ENCODE measurements at regions not wholly inside any gene's neighbourhood (a gene's known extent, or its start where the extent isn't known, plus 50 kb on each side); places are given as distances from the start of the nearest gene placed in this dataset.

DNA sequence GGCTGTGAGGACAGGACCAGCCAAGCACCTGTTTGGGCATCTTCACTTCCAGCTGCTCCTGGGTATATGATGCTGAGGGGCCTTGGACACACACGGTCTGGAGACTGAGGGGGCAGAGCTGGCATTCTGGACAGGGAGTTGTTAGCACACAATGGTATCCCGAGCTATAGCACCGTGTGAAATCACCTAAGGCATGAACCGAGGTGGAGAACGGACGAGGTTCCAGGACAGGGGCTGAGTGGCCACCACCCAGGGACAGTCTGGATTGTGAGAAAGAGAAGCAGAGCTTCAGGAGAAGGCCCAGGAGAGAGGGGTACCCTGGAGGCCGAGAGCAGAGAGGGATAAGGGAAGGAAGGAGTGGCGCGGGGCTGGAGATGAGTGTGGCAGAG, 571.8 kb downstream of the TCERG1L start:
- H3K36me3 ChIP-seq (ENCODE audit: control insufficient read depth in 2 of 3, insufficient read depth in 3 of 3, low read length in 3 of 3): no peaks in the 10 kb centered on the region
- H3K4me3 Mint-ChIP-seq: no peak overlapping the region
- no peaks in the 10 kb centered on the region for H3K36me3 Mint-ChIP-seq
- DNase-seq: no peak
- H3K9me3 Mint-ChIP-seq: peaks cover 0 to 13% (median 1%) of the 10 kb centered on the region in 11 donors
- H3K27ac Mint-ChIP-seq: peak overlapping the region in 1 of 9 donors; percentile 46
- POLR2A ChIA-PET: no interaction called here
- ATAC-seq: no peak
- H3K4me1 Mint-ChIP-seq: peaks cover 0 to 2% (median 0%) of the 10 kb centered on the region in 7 donors
- H3K27ac ChIP-seq (ENCODE audit: low read depth, low read length): no peak overlapping the region
- no peaks in the 10 kb centered on the region for H3K27me3 ChIP-seq (ENCODE audit: control insufficient read depth in 2 of 2, insufficient read depth in 2 of 2, low read length in 2 of 2)
- intact Hi-C loops (cut with micrococcal nuclease): no loop called here
- CTCF ChIA-PET: no interaction called here
- peaks cover 0 to 13% (median 7%) of the 10 kb centered on the region in 5 donors for H3K27me3 Mint-ChIP-seq
- H3K9me3 ChIP-seq (ENCODE audit: control insufficient read depth in 2 of 3, low read length in 3 of 3): no peaks in the 10 kb centered on the region
- no peak overlapping the region for H3K4me3 ChIP-seq (ENCODE audit: low read length)
- no peaks in the 10 kb centered on the region for H3K4me1 ChIP-seq (ENCODE audit: control insufficient read depth in 2 of 2, insufficient read depth in 2 of 2, low read length in 2 of 2)

- intact Hi-C loops (cut with micrococcal nuclease): no loop called here
- no peak for ATAC-seq
These were observed 571.4 kb downstream of the TCERG1L start for GRCh38 chr10:130740166-130740565.

GRCh38 chr10:130740915-130741750, 570.4 kb downstream of the TCERG1L start:
- intact Hi-C loops (cut with micrococcal nuclease): no loop called here
- Mint-ChIP-seq H3K27ac (no peak overlapping the region), H3K4me3 (no peak overlapping the region), H3K9me3 (peaks cover 0 to 9% (median 1%) of the 10 kb centered on the region in 11 donors), H3K36me3 (no peaks in the 10 kb centered on the region), H3K4me1 (no peaks in the 10 kb centered on the region), H3K27me3 (peaks cover 0 to 7% (median 4%) of the 10 kb centered on the region in 5 donors)
- H3K4me1 ChIP-seq (ENCODE audit: control insufficient read depth in 2 of 2, insufficient read depth in 2 of 2, low read length in 2 of 2): no peaks in the 10 kb centered on the region
- H3K27me3 ChIP-seq (ENCODE audit: control insufficient read depth in 2 of 2, insufficient read depth in 2 of 2, low read length in 2 of 2): no peaks in the 10 kb centered on the region
- H3K27ac ChIP-seq (ENCODE audit: low read depth, low read length): no peak overlapping the region
- ChIA-PET CTCF (no interaction called here), POLR2A (no interaction called here)
- no peaks in the 10 kb centered on the region for H3K9me3 ChIP-seq (ENCODE audit: control insufficient read depth in 2 of 3, low read length in 3 of 3)
- DNase-seq (no peak), ATAC-seq (no peak)
- no peak overlapping the region for H3K4me3 ChIP-seq (ENCODE audit: low read length)
- no peaks in the 10 kb centered on the region for H3K36me3 ChIP-seq (ENCODE audit: control insufficient read depth in 2 of 3, insufficient read depth in 3 of 3, low read length in 3 of 3)

More at GRCh38 chr10:130740166-130740565, 571.4 kb downstream of the TCERG1L start:
- H3K4me1 ChIP-seq (ENCODE audit: control insufficient read depth in 2 of 2, insufficient read depth in 2 of 2, low read length in 2 of 2): no peaks in the 10 kb centered on the region
- H3K36me3 ChIP-seq (ENCODE audit: control insufficient read depth in 2 of 3, insufficient read depth in 3 of 3, low read length in 3 of 3): no peaks in the 10 kb centered on the region
- CTCF ChIA-PET: no interaction called here
- Mint-ChIP-seq H3K27ac (peak overlapping the region in 1 of 9 donors; percentile 46), H3K36me3 (no peaks in the 10 kb centered on the region), H3K4me1 (peaks cover 0 to 2% (median 0%) of the 10 kb centered on the region in 7 donors), H3K27me3 (peaks cover 0 to 11% (median 6%) of the 10 kb centered on the region in 5 donors), H3K9me3 (peaks cover 0 to 13% (median 1%) of the 10 kb centered on the region in 11 donors), H3K4me3 (no peak overlapping the region)
- POLR2A ChIA-PET: no interaction called here
- no peak overlapping the region for H3K27ac ChIP-seq (ENCODE audit: low read depth, low read length)
- no peaks in the 10 kb centered on the region for H3K9me3 ChIP-seq (ENCODE audit: control insufficient read depth in 2 of 3, low read length in 3 of 3)
- DNase-seq: no peak
- H3K27me3 ChIP-seq (ENCODE audit: control insufficient read depth in 2 of 2, insufficient read depth in 2 of 2, low read length in 2 of 2): no peaks in the 10 kb centered on the region
- H3K4me3 ChIP-seq (ENCODE audit: low read length): no peak overlapping the region

DNA sequence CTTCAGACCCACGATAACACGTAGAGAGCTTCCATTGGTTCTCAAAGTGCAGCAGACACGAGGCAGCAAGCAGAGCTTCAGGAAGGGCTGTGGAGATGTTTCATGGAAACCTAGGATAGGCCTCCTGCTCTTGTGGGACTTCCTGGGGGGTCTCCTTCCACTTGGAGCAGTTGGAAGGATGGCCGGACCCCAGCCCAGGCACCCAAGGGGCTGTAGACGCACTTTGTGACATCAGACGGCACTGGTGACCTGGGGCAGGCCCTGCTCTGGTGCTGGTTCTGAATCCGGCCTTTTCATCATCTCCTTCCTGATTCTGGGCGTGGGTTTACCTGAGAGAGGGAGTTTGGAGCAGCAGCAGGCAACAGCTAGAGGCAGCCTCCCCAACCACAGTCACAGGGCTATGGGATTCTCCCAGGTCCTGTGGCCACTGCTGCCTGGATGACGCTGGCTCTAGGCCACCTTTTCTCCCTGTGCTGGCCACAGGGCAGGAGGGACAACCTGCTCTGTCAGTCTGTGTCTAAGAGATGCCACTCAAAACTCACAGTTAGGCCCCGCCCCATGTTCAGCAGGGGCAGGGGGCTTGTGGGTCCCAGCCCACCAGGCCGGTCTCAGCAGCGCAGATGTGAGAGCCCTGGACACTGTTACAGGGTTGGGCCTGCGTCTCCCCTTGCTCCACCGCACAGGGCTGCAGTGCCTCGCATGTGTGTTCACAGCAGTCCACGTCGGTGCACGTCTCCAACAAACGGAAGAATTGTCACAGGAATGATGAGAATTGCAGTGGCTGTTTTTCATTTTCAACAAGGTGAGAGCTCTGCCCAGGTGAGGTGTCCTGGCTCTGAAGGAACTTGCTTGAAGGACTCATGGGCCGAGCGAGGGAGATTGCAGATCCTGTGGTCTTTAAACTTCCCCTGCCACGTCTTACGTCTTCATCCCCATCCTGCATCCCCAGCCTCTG, 569.3 kb downstream of the TCERG1L start:
- Histone ChIP-seq H3K4me3 (ENCODE audit: low read length) (no peak overlapping the region), H3K36me3 (ENCODE audit: control insufficient read depth in 2 of 3, insufficient read depth in 3 of 3, low read length in 3 of 3) (no peaks in the 10 kb centered on the region), H3K9me3 (ENCODE audit: control insufficient read depth in 2 of 3, low read length in 3 of 3) (no peaks in the 10 kb centered on the region), H3K4me1 (ENCODE audit: control insufficient read depth in 2 of 2, insufficient read depth in 2 of 2, low read length in 2 of 2) (no peaks in the 10 kb centered on the region), H3K27ac (ENCODE audit: low read depth, low read length) (no peak overlapping the region), H3K27me3 (ENCODE audit: control insufficient read depth in 2 of 2, insufficient read depth in 2 of 2, low read length in 2 of 2) (no peaks in the 10 kb centered on the region)
- Mint-ChIP-seq H3K4me3 (no peak overlapping the region), H3K4me1 (peaks cover 0 to 1% (median 0%) of the 10 kb centered on the region in 7 donors), H3K9me3 (peaks cover 0 to 9% (median 1%) of the 10 kb centered on the region in 11 donors), H3K27me3 (peaks cover 0 to 7% (median 4%) of the 10 kb centered on the region in 5 donors), H3K27ac (no peak overlapping the region), H3K36me3 (no peaks in the 10 kb centered on the region)
- intact Hi-C loops (cut with micrococcal nuclease): no loop called here
- POLR2A ChIA-PET: no interaction called here
- CTCF ChIA-PET: no interaction called here
- ATAC-seq (no peak), DNase-seq (no peak)

- no peaks in the 10 kb centered on the region for H3K36me3 ChIP-seq (ENCODE audit: control insufficient read depth in 2 of 3, insufficient read depth in 3 of 3, low read length in 3 of 3)
- intact Hi-C loops (cut with micrococcal nuclease): no loop called here
- no peak overlapping the region for H3K4me3 Mint-ChIP-seq
- peaks cover 0 to 1% (median 0%) of the 10 kb centered on the region in 7 donors for H3K4me1 Mint-ChIP-seq
- H3K9me3 ChIP-seq (ENCODE audit: control insufficient read depth in 2 of 3, low read length in 3 of 3): no peaks in the 10 kb centered on the region
- H3K27me3 Mint-ChIP-seq: peaks cover 0 to 7% (median 4%) of the 10 kb centered on the region in 5 donors
- H3K9me3 Mint-ChIP-seq: peaks cover 0 to 5% (median under 1%) of the 10 kb centered on the region in 11 donors
- CTCF ChIA-PET: no interaction called here
- H3K4me3 ChIP-seq (ENCODE audit: low read length): no peak overlapping the region
- H3K27ac ChIP-seq (ENCODE audit: low read depth, low read length): no peak overlapping the region
- no peak overlapping the region for H3K27ac Mint-ChIP-seq
- no peak for DNase-seq
- ATAC-seq: no peak
- H3K27me3 ChIP-seq (ENCODE audit: control insufficient read depth in 2 of 2, insufficient read depth in 2 of 2, low read length in 2 of 2): no peaks in the 10 kb centered on the region
- POLR2A ChIA-PET: no interaction called here
- H3K4me1 ChIP-seq (ENCODE audit: control insufficient read depth in 2 of 2, insufficient read depth in 2 of 2, low read length in 2 of 2): no peaks in the 10 kb centered on the region
- H3K36me3 Mint-ChIP-seq: no peaks in the 10 kb centered on the region
These were observed 568.4 kb downstream of the TCERG1L start for GRCh38 chr10:130742941-130743675.

DNA sequence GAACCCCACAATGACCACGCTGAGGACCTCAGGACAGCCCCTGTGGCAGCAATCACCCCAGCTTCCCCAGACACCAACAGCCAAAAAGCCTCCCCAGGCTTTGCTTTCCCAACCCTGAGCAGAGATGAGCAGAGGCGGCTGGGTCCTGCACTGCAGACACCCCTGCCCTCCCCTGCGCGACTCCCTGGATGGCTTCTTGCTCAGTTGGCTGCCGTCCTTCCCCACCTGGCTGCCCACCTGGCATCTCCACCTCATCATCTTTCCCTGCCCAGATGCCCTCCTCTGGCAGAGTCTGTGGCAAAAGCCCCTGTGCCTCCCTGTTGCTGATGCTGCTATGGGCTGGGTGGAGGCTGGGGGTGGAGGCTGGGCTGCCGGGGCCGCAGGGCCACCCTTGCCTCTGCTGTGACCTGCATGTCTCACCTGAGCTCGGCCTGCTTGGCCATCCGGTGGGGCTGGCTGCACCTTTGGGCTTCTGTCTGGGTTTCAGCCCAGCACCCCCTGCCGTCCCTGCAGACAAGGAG, 567.7 kb downstream of the TCERG1L start:
- Histone ChIP-seq H3K4me3 (ENCODE audit: low read length) (no peak overlapping the region), H3K4me1 (ENCODE audit: control insufficient read depth in 2 of 2, insufficient read depth in 2 of 2, low read length in 2 of 2) (no peaks in the 10 kb centered on the region), H3K27me3 (ENCODE audit: control insufficient read depth in 2 of 2, insufficient read depth in 2 of 2, low read length in 2 of 2) (no peaks in the 10 kb centered on the region), H3K36me3 (ENCODE audit: control insufficient read depth in 2 of 3, insufficient read depth in 3 of 3, low read length in 3 of 3) (no peaks in the 10 kb centered on the region), H3K27ac (ENCODE audit: low read depth, low read length) (no peak overlapping the region), H3K9me3 (ENCODE audit: control insufficient read depth in 2 of 3, low read length in 3 of 3) (no peaks in the 10 kb centered on the region)
- Mint-ChIP-seq H3K36me3 (no peaks in the 10 kb centered on the region), H3K4me1 (peaks cover 0 to 1% (median 0%) of the 10 kb centered on the region in 7 donors), H3K9me3 (peaks cover 0 to 5% (median 0%) of the 10 kb centered on the region in 11 donors), H3K27me3 (peaks cover 0 to 7% (median 4%) of the 10 kb centered on the region in 5 donors), H3K4me3 (no peak overlapping the region), H3K27ac (no peak overlapping the region)
- ChIA-PET CTCF (no interaction called here), POLR2A (no interaction called here)
- intact Hi-C loops (cut with micrococcal nuclease): no loop called here
- ATAC-seq: no peak
- DNase-seq: no peak
